Vagina (tissue), 2 donors: ENCODE measurements at regions not wholly inside any gene's neighbourhood (a gene's known extent, or its start where the extent isn't known, plus 50 kb on each side); places are given as distances from the start of the nearest gene placed in this dataset.

Experiments used
- DNase-seq, 2 donors: peaks; one replicate each; pipeline ENCODE4 v3.0.0-alpha.2; 2017; ENCODE audit errors: extremely low spot score in 2 of 2
- H3K27ac ChIP-seq: fragments of 200-600 bp; sonication (generic); one replicate; pipeline ENCODE4 v1.5.1; 2019
- H3K27me3 ChIP-seq: fragments of 200-600 bp; sonication (generic); one replicate; pipeline ENCODE4 v1.5.1; 2019
- H3K36me3 ChIP-seq, 2 donors: fragments of 200-600 bp; sonication (generic); one replicate each; pipeline ENCODE4 v1.5.1; 2017 to 2019
- H3K4me1 ChIP-seq: fragments of 200-600 bp; sonication (generic); one replicate; pipeline ENCODE4 v1.5.1; 2019
- H3K4me3 ChIP-seq, 2 donors: fragments of 200-600 bp; sonication (generic); 1 replicate in 1 of 2; 2 replicates in 1 of 2; pipeline ENCODE4 v1.5.1; 2016 to 2019
- H3K9me3 ChIP-seq: fragments of 200-600 bp; sonication (generic); one replicate; pipeline ENCODE4 v1.5.1; 2019
- CTCF ChIP-seq, 3 experiments: fragments of 450-650 bp in 2 of 3; fragments of 200-600 bp in 1 of 3; sonication (generic) in 1 of 3; IDR thresholded peaks; one replicate each; pipeline ENCODE4 v1.5.1; 2017 to 2019; ENCODE audit warnings: antibody characterized with exemption in 3 of 3, mild to moderate bottlenecking in 2 of 3, moderate library complexity in 2 of 3
- POLR2A ChIP-seq, 2 donors: fragments of 450-650 bp; IDR thresholded peaks; one replicate each; pipeline ENCODE4 v1.6.1; 2017; ENCODE audit warnings: antibody characterized with exemption in 2 of 2, mild to moderate bottlenecking in 2 of 2, moderate library complexity in 2 of 2
- POLR2AphosphoS5 ChIP-seq, 2 donors: sonication (generic); formaldehyde crosslinking; IDR thresholded peaks; one replicate each; pipeline ENCODE4 v1.9.0; 2017; ENCODE audit warnings: antibody characterized with exemption in 2 of 2, mild to moderate bottlenecking in 2 of 2, low read depth in 1 of 2; ENCODE audit not compliant: insufficient read depth in 1 of 2
- intact Hi-C: fragments of 100-400 bp; cut with DNase I; formaldehyde crosslinking; loops from one replicate; pipeline ENCODE4 v1.15.1; 2023

DNA sequence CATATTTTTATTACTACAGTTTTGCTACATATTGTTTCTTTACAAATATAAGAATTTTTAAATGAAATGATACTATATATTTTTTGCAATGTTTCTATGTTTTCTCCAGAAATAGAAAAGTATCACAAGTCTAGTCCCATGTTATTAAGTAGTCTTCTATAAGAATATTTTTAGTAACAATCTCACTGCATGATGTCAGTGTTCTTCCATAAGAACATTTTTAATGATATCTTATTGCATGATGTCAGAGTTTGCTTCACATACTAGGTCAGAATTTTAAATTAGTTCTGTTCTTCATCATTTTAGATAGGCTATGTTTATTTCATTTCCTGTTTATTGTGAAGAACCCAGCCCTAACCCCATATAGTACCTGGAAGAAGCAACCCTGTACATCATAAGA is 265.3 kb upstream of the IL12A start:
- no peak overlapping the region for H3K27ac ChIP-seq
- H3K36me3 ChIP-seq: no peaks in the 10 kb centered on the region
- H3K27me3 ChIP-seq: no peaks in the 10 kb centered on the region
- TF ChIP-seq CTCF (IDR thresholded peaks at IDR 0.05) (no peak), POLR2A (IDR thresholded peaks at IDR 0.05) (no peak)
- H3K4me3 ChIP-seq: no peak overlapping the region
- H3K9me3 ChIP-seq: no peaks in the 10 kb centered on the region
- DNase-seq: no peak
- H3K4me1 ChIP-seq: no peaks in the 10 kb centered on the region
- intact Hi-C loops: no loop called here

DNA sequence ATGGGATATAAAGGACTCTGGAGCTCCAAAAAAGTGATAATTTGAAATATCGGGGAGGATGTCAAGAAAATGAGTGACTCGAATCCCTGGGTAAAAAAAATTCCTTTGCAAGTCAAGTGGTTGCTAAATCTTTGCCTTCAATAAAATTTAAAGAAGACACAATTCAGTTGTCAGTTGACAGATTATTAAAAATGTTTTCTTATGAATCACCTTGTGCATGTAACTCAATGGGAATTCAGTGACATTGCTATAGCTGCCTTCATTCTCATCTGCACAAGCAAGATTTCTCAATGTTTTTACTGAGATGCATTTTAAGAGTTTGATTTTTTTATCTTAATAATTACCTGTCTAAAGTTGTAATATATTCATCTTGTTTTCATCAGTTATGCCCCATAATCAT is 264.0 kb upstream of the IL12A start:
- H3K36me3 ChIP-seq: no peaks in the 10 kb centered on the region
- no peaks in the 10 kb centered on the region for H3K4me1 ChIP-seq
- intact Hi-C loops: no loop called here

DNA sequence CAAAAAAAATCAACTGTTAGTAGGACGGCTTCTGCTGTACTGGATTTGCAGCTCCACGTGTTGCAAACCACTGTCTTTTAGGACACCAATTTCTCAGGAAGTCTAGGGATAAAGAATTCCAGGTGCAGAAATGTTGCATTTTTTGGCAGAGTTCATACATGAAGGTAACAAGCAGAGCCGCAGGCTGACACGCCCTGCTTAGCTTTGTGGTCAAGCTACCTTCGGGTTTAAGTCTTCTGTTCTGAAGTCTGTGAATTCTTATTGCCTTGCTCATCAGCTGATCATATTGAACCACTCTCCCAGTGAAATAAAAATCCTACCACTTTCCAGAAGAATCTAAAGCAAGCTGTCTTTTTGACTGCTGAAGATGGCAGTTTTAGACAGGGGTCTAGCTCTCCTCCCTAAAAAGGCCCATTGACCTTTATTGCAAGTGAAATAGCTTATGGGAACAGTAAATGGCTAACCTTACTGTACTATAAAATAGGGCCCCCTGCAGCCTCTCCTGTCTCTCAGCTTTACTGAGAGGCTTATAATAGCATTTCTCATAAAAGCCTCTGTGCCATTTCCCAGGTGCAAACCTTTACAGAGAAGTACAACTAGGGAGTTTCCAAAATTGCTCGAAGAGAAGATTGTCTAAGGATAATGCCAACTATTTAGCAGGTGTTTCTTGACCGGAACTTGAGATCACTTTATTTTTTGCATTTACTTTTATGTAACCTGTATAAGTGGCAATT is 262.2 kb upstream of the IL12A start:
- H3K27ac ChIP-seq: no peak overlapping the region
- TF ChIP-seq CTCF (IDR thresholded peaks at IDR 0.05) (no peak), POLR2A (IDR thresholded peaks at IDR 0.05) (no peak), POLR2AphosphoS5 (IDR thresholded peaks at IDR 0.05; ENCODE audit: insufficient read depth in 1 of 2, low read depth in 1 of 2) (no peak)
- DNase-seq: no peak
- no peaks in the 10 kb centered on the region for H3K9me3 ChIP-seq
- H3K36me3 ChIP-seq: no peaks in the 10 kb centered on the region
- no peaks in the 10 kb centered on the region for H3K4me1 ChIP-seq
- intact Hi-C loops: no loop called here
- no peaks in the 10 kb centered on the region for H3K27me3 ChIP-seq
- no peak overlapping the region for H3K4me3 ChIP-seq

More for the DNA sequence above, 264.0 kb upstream of the IL12A start:
- H3K27ac ChIP-seq: no peak overlapping the region
- H3K9me3 ChIP-seq: no peaks in the 10 kb centered on the region
- DNase-seq: no peak
- no peaks in the 10 kb centered on the region for H3K27me3 ChIP-seq
- TF ChIP-seq POLR2AphosphoS5 (IDR thresholded peaks at IDR 0.05; ENCODE audit: insufficient read depth in 1 of 2, low read depth in 1 of 2) (no peak), POLR2A (IDR thresholded peaks at IDR 0.05) (no peak), CTCF (IDR thresholded peaks at IDR 0.05) (no peak)
- H3K4me3 ChIP-seq: no peak overlapping the region

DNA sequence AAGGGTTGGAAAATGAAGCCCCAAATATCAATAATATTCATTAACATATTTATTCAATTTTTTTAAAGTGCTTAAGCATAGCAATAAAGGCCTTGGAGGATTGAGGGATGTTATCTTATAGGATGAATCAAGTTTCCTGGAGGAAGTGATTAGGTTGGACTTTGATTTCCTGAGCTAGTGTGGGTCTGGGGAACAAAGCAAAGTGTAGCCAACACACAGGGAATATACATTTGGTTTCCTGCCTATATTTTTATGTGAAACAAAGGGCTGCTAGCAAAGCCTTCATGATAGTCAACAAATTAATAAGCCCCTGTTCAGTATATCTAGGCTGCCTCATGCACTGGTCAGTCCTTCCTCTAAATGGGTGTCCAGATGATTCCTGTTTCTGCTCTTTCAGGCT is 261.1 kb upstream of the IL12A start:
- TF ChIP-seq POLR2A (IDR thresholded peaks at IDR 0.05): no peak
- intact Hi-C loops: no loop called here
- Histone ChIP-seq H3K27me3 (no peaks in the 10 kb centered on the region), H3K9me3 (no peaks in the 10 kb centered on the region), H3K36me3 (no peaks in the 10 kb centered on the region), H3K4me1 (no peaks in the 10 kb centered on the region), H3K27ac (no peak overlapping the region), H3K4me3 (no peak overlapping the region)
- DNase-seq: no peak

GRCh38 chr3:159731254-159731653 is 257.4 kb upstream of the IL12A start:
- intact Hi-C loops: no loop called here
- H3K27me3 ChIP-seq: no peaks in the 10 kb centered on the region
- DNase-seq: no peak
- H3K4me3 ChIP-seq: no peak overlapping the region
- no peak overlapping the region for H3K27ac ChIP-seq
- no peaks in the 10 kb centered on the region for H3K4me1 ChIP-seq
- H3K9me3 ChIP-seq: no peaks in the 10 kb centered on the region
- no peaks in the 10 kb centered on the region for H3K36me3 ChIP-seq
- TF ChIP-seq POLR2AphosphoS5 (IDR thresholded peaks at IDR 0.05; ENCODE audit: insufficient read depth in 1 of 2, low read depth in 1 of 2): no peak
- TF ChIP-seq POLR2A (IDR thresholded peaks at IDR 0.05): no peak
- no peak for TF ChIP-seq CTCF (IDR thresholded peaks at IDR 0.05)
